Adipocyte (in vitro differentiated cells): ENCODE measurements at regions not wholly inside any gene's neighbourhood (a gene's known extent, or its start where the extent isn't known, plus 50 kb on each side); places are given as distances from the start of the nearest gene placed in this dataset.
"Not testable (repeated sequence)": the region's sequence is repeated elsewhere in the genome, so short reads cannot be mapped to it uniquely, and the experiment has no call there.

Source experiments
- DNase-seq: peaks from one replicate; pipeline ENCODE4 v3.0.0-alpha.2; 2015; ENCODE audit warnings: low read depth
- H3K27me3 ChIP-seq: replicated peaks from 2 replicates; pipeline ENCODE4 v1.7.0; 2013; ENCODE audit warnings: mild to moderate bottlenecking, low read length, moderate library complexity; ENCODE audit not compliant: control insufficient read depth, insufficient read depth
- H3K36me3 ChIP-seq: 2 replicates; pipeline ENCODE4 v1.7.0; 2013; ENCODE audit warnings: low read length, mild to moderate bottlenecking, moderate library complexity; ENCODE audit not compliant: control insufficient read depth, insufficient read depth, severe bottlenecking
- H3K4me1 ChIP-seq: 2 replicates; pipeline ENCODE4 v1.7.0; 2013; ENCODE audit warnings: mild to moderate bottlenecking, low read length, moderate library complexity; ENCODE audit not compliant: control insufficient read depth, insufficient read depth
- H3K4me3 ChIP-seq: 2 replicates; pipeline ENCODE4 v1.7.0; 2013; ENCODE audit warnings: mild to moderate bottlenecking, low read length, moderate library complexity
- H3K9ac ChIP-seq: 2 replicates; pipeline ENCODE4 v1.7.0; 2013; ENCODE audit warnings: mild to moderate bottlenecking, low read length, moderate library complexity
- H3K9me3 ChIP-seq: 2 replicates; pipeline ENCODE4 v1.7.0; 2013; ENCODE audit warnings: mild to moderate bottlenecking, low read length, moderate library complexity; ENCODE audit not compliant: control insufficient read depth

GRCh38 chr5:163885117-163885516, 379.7 kb downstream of the MAT2B start:
- H3K4me1 ChIP-seq = peaks cover 14% of the 10 kb centered on the region
- H3K4me3 ChIP-seq = no peak overlapping the region
- no peak overlapping the region for H3K9ac ChIP-seq
- no peaks in the 10 kb centered on the region for H3K27me3 ChIP-seq
- no peaks in the 10 kb centered on the region for H3K36me3 ChIP-seq
- H3K9me3 ChIP-seq = no peaks in the 10 kb centered on the region
- peak; percentile 32 for DNase-seq

GRCh38 chr5:163887854-163888253, 382.4 kb downstream of the MAT2B start:
- Histone ChIP-seq H3K4me3 (no peak overlapping the region), H3K9me3 (no peaks in the 10 kb centered on the region), H3K4me1 (peaks cover 17% of the 10 kb centered on the region), H3K27me3 (no peaks in the 10 kb centered on the region), H3K9ac (no peak overlapping the region), H3K36me3 (no peaks in the 10 kb centered on the region)
- DNase-seq = no peak

- Histone ChIP-seq H3K4me1 (peaks cover 22% of the 10 kb centered on the region), H3K36me3 (no peaks in the 10 kb centered on the region), H3K27me3 (no peaks in the 10 kb centered on the region), H3K9me3 (no peaks in the 10 kb centered on the region), H3K9ac (no peak overlapping the region), H3K4me3 (no peak overlapping the region)
- no peak for DNase-seq
These were observed 382.9 kb downstream of the MAT2B start for GRCh38 chr5:163888366-163888765.

GRCh38 chr5:163889369-163889768, 383.9 kb downstream of the MAT2B start:
- DNase-seq = peak; percentile 93
- Histone ChIP-seq H3K9ac (no peak overlapping the region), H3K36me3 (no peaks in the 10 kb centered on the region), H3K4me3 (no peak overlapping the region), H3K9me3 (no peaks in the 10 kb centered on the region), H3K4me1 (peaks cover 31% of the 10 kb centered on the region), H3K27me3 (no peaks in the 10 kb centered on the region)

- peaks cover 34% of the 10 kb centered on the region for H3K4me1 ChIP-seq
- no peak overlapping the region for H3K9ac ChIP-seq
- no peaks in the 10 kb centered on the region for H3K27me3 ChIP-seq
- DNase-seq = no peak
- H3K9me3 ChIP-seq = peaks cover 2% of the 10 kb centered on the region
- no peak overlapping the region for H3K4me3 ChIP-seq
- no peaks in the 10 kb centered on the region for H3K36me3 ChIP-seq
These were observed 384.8 kb downstream of the MAT2B start for GRCh38 chr5:163890261-163890660.

- peaks cover 34% of the 10 kb centered on the region for H3K4me1 ChIP-seq
- peaks cover 3% of the 10 kb centered on the region for H3K9me3 ChIP-seq
- H3K36me3 ChIP-seq = no peaks in the 10 kb centered on the region
- no peaks in the 10 kb centered on the region for H3K27me3 ChIP-seq
- H3K9ac ChIP-seq = no peak overlapping the region
- no peak overlapping the region for H3K4me3 ChIP-seq
- peak; percentile 78 for DNase-seq
These were observed 387.9 kb downstream of the MAT2B start for GRCh38 chr5:163893281-163893680.

GRCh38 chr5:163894645-163895044, 389.2 kb downstream of the MAT2B start:
- DNase-seq = peak; percentile 46
- no peaks in the 10 kb centered on the region for H3K27me3 ChIP-seq
- no peak overlapping the region for H3K9ac ChIP-seq
- H3K4me1 ChIP-seq = peaks cover 24% of the 10 kb centered on the region
- no peaks in the 10 kb centered on the region for H3K36me3 ChIP-seq
- peaks cover 3% of the 10 kb centered on the region for H3K9me3 ChIP-seq
- H3K4me3 ChIP-seq = no peak overlapping the region

- H3K4me3 ChIP-seq = no peak overlapping the region
- no peaks in the 10 kb centered on the region for H3K36me3 ChIP-seq
- no peaks in the 10 kb centered on the region for H3K27me3 ChIP-seq
- no peak for DNase-seq
- H3K9ac ChIP-seq = no peak overlapping the region
- peaks cover 14% of the 10 kb centered on the region for H3K9me3 ChIP-seq
- peaks cover 8% of the 10 kb centered on the region for H3K4me1 ChIP-seq
These were observed 393.5 kb downstream of the MAT2B start for GRCh38 chr5:163898873-163899272.

GRCh38 chr5:163907783-163908182, 402.4 kb downstream of the MAT2B start:
- H3K9ac ChIP-seq, H3K9me3 ChIP-seq, H3K36me3 ChIP-seq, DNase-seq, H3K27me3 ChIP-seq, H3K4me1 ChIP-seq, H3K4me3 ChIP-seq: not testable (repeated sequence)

GRCh38 chr5:163908253-163908652, 402.8 kb downstream of the MAT2B start:
- Histone ChIP-seq H3K27me3 (no peaks in the 10 kb centered on the region), H3K9ac (no peak overlapping the region), H3K4me1 (peaks cover 6% of the 10 kb centered on the region), H3K4me3 (no peak overlapping the region), H3K9me3 (no peaks in the 10 kb centered on the region), H3K36me3 (no peaks in the 10 kb centered on the region)
- DNase-seq = no peak

GRCh38 chr5:163910226-163910625, 404.8 kb downstream of the MAT2B start:
- peak; percentile 46 for DNase-seq
- H3K27me3 ChIP-seq = no peaks in the 10 kb centered on the region
- no peaks in the 10 kb centered on the region for H3K36me3 ChIP-seq
- H3K9me3 ChIP-seq = no peaks in the 10 kb centered on the region
- no peak overlapping the region for H3K9ac ChIP-seq
- H3K4me3 ChIP-seq = no peak overlapping the region
- H3K4me1 ChIP-seq = peaks cover 13% of the 10 kb centered on the region

GRCh38 chr5:163912046-163912445, 406.6 kb downstream of the MAT2B start:
- DNase-seq = no peak

More at GRCh38 chr5:163912046-163912445, 406.6 kb downstream of the MAT2B start:
- Histone ChIP-seq H3K36me3 (no peaks in the 10 kb centered on the region), H3K9me3 (no peaks in the 10 kb centered on the region), H3K4me3 (no peak overlapping the region), H3K27me3 (no peaks in the 10 kb centered on the region), H3K9ac (no peak overlapping the region), H3K4me1 (peaks cover 28% of the 10 kb centered on the region)
